Neural progenitor cell (in vitro differentiated cells): ENCODE measurements at regions not wholly inside any gene's neighbourhood (a gene's known extent, or its start where the extent isn't known, plus 50 kb on each side); places are given as distances from the start of the nearest gene placed in this dataset. TPM values are rescaled to one million over a fixed set of nuclear protein-coding genes. Genes with fewer than 3 reads are reported as not detected.
A peak's percentile ranks its signal among the peaks of the same experiment; 100 is the strongest.

Experiments
- DNase-seq: peaks from one replicate; pipeline ENCODE4 v3.0.0-alpha.2; 2016; ENCODE audit warnings: low spot score
- H2AFZ ChIP-seq: fragments of 200-600 bp; sonication (generic); replicated peaks from 2 replicates; pipeline ENCODE4 v1.6.1; 2016; ENCODE audit warnings: antibody characterized with exemption
- H3F3A ChIP-seq: fragments of 200-600 bp; sonication (generic); 2 replicates; pipeline ENCODE4 v1.6.1; 2016; ENCODE audit warnings: antibody characterized with exemption, low read depth
- H3K27ac ChIP-seq: fragments of 200-600 bp; sonication (generic); 2 replicates; pipeline ENCODE4 v1.5.1; 2016; ENCODE audit warnings: mild to moderate bottlenecking
- H3K27me3 ChIP-seq: fragments of 200-600 bp; sonication (generic); 2 replicates; pipeline ENCODE4 v1.6.1; 2016; ENCODE audit warnings: mild to moderate bottlenecking, moderate library complexity
- H3K36me3 ChIP-seq: fragments of 200-600 bp; sonication (generic); 2 replicates; pipeline ENCODE4 v1.5.1; 2016
- H3K4me1 ChIP-seq: fragments of 200-600 bp; sonication (generic); 2 replicates; pipeline ENCODE4 v1.6.1; 2016; ENCODE audit warnings: mixed run types
- H3K4me2 ChIP-seq: fragments of 200-600 bp; sonication (generic); 2 replicates; pipeline ENCODE4 v1.6.1; 2016
- H3K4me3 ChIP-seq: fragments of 200-600 bp; sonication (generic); 2 replicates; pipeline ENCODE4 v1.5.1; 2016
- H3K79me2 ChIP-seq: fragments of 200-600 bp; sonication (generic); 2 replicates; pipeline ENCODE4 v1.6.1; 2016; ENCODE audit warnings: low read depth
- H3K9ac ChIP-seq: fragments of 200-600 bp; sonication (generic); 2 replicates; pipeline ENCODE4 v1.6.1; 2016
- H3K9me3 ChIP-seq: fragments of 200-600 bp; sonication (generic); 2 replicates; pipeline ENCODE4 v1.5.1; 2016; ENCODE audit warnings: low read depth
- H4K20me1 ChIP-seq: fragments of 200-600 bp; sonication (generic); 2 replicates; pipeline ENCODE4 v1.6.1; 2016; ENCODE audit warnings: low read depth
- H3K27ac Mint-ChIP-seq: 3 replicates; pipeline ENCODE4 v1.8.0; 2021; ENCODE audit warnings: mixed read lengths
- H3K27me3 Mint-ChIP-seq: 2 replicates; pipeline ENCODE4 v1.8.0; 2022; ENCODE audit warnings: low read depth, mild to moderate bottlenecking, inconsistent platforms, moderate library complexity, mixed read lengths; ENCODE audit not compliant: insufficient read depth
- H3K36me3 Mint-ChIP-seq: 3 replicates; pipeline ENCODE4 v1.8.0; 2021; ENCODE audit warnings: mixed read lengths
- H3K4me1 Mint-ChIP-seq: 3 replicates; pipeline ENCODE4 v1.8.0; 2021; ENCODE audit warnings: mixed read lengths
- H3K4me3 Mint-ChIP-seq: 3 replicates; pipeline ENCODE4 v1.8.0; 2021; ENCODE audit warnings: mild to moderate bottlenecking, moderate library complexity, mixed read lengths
- H3K9me3 Mint-ChIP-seq: 3 replicates; pipeline ENCODE4 v1.8.0; 2020; ENCODE audit warnings: mixed read lengths
- EZH2 ChIP-seq: fragments of 200-600 bp; sonication (generic); IDR thresholded peaks from 2 replicates; pipeline ENCODE4 v1.6.1; 2017; ENCODE audit warnings: antibody characterized with exemption, mild to moderate bottlenecking, moderate library complexity
- EZH2phosphoT487 ChIP-seq: fragments of 200-600 bp; sonication (generic); IDR thresholded peaks from 2 replicates; pipeline ENCODE4 v1.6.1; 2017; ENCODE audit warnings: antibody characterized with exemption
- small RNA-seq: library from RNA; depleted of rRNA; stranded (forward); fragments of <200 nt; gene quantifications from one replicate; pipeline ENCODE3, GENCODE V24; 2015
- TF ChIP-seq, protein P1 (sequence below): fragments of 200-600 bp; sonication (generic); IDR thresholded peaks from 2 replicates; pipeline ENCODE4 v1.5.1; 2017; ENCODE audit warnings: antibody characterized with exemption, mild to moderate bottlenecking

DNA sequence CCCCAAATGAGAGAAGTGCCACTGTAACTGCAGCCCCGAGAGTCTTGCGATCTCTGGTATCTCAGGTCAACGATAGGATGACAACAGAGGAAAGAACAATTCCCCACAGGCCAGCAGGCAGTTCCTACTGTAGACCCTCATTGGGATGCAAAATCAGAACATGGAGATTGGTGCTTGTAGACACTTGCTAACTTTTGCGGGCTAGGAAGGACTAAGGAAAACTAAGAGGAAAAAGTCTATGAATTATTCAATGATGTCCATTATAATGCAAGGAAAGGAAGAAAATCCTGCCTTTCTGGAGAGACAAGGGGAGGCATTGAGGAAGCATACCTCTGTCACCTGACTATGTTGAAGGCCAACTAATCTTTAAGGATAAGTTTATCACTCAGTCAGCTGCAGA is 51.9 kb upstream of the CWC22 start:
- H3K9me3 Mint-ChIP-seq = peaks cover 15% of the 10 kb centered on the region
- H2AFZ ChIP-seq = no peak overlapping the region
- H3K36me3 Mint-ChIP-seq = no peaks in the 10 kb centered on the region
- H3K9me3 ChIP-seq = peaks cover 5% of the 10 kb centered on the region
- no peaks in the 10 kb centered on the region for H3K79me2 ChIP-seq
- TF ChIP-seq EZH2phosphoT487 (no peak), EZH2 (no peak)
- TF ChIP-seq, protein P1, sequence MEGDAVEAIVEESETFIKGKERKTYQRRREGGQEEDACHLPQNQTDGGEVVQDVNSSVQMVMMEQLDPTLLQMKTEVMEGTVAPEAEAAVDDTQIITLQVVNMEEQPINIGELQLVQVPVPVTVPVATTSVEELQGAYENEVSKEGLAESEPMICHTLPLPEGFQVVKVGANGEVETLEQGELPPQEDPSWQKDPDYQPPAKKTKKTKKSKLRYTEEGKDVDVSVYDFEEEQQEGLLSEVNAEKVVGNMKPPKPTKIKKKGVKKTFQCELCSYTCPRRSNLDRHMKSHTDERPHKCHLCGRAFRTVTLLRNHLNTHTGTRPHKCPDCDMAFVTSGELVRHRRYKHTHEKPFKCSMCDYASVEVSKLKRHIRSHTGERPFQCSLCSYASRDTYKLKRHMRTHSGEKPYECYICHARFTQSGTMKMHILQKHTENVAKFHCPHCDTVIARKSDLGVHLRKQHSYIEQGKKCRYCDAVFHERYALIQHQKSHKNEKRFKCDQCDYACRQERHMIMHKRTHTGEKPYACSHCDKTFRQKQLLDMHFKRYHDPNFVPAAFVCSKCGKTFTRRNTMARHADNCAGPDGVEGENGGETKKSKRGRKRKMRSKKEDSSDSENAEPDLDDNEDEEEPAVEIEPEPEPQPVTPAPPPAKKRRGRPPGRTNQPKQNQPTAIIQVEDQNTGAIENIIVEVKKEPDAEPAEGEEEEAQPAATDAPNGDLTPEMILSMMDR = no peak
- H3K36me3 ChIP-seq = no peaks in the 10 kb centered on the region
- no peaks in the 10 kb centered on the region for H4K20me1 ChIP-seq
- H3K4me2 ChIP-seq = no peak overlapping the region
- H3K27me3 Mint-ChIP-seq = peaks cover 3% of the 10 kb centered on the region
- DNase-seq = no peak
- peaks cover 13% of the 10 kb centered on the region for H3K4me1 Mint-ChIP-seq
- H3K27me3 ChIP-seq = no peaks in the 10 kb centered on the region
- H3K27ac ChIP-seq = peak overlapping the region; percentile 100
- H3K9ac ChIP-seq = no peak overlapping the region
- H3K27ac Mint-ChIP-seq = peak overlapping the region; percentile 15
- H3K4me3 Mint-ChIP-seq = no peak overlapping the region
- peaks cover 55% of the 10 kb centered on the region for H3F3A ChIP-seq
- H3K4me3 ChIP-seq = no peak overlapping the region
- peaks cover 40% of the 10 kb centered on the region for H3K4me1 ChIP-seq

DNA sequence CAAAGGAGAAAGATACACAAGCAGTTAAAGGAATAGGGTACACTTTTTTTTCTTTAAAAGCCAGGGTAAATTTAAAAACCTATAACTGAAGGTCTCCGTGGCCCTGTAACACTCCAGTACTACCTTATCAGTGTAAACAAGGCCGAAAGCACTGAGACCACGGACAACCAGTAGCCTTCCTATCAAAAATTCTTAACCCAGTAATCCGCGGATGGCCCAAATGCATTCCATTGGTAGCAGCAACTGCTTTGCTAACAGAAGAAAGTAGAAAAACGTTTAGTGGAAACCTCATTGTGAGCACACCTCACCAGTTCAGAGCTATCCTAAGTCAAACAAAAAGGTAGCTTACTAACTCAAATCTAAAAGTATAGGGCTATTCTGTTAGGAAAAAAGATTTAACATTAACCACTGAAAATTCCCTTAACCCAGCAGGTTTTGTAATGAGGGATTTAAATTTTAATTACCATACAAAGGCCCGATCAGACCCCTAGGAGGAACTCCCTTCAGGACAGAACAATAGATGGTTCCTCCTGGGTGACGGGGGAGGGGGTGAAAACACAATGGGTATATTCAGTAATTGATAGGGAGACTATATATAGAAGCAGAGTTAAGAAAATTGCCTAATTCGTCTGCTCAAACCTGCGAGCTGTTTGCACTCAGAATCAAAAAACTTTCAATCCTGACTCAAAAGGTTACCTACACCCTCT is 50.8 kb upstream of the CWC22 start:
- peak overlapping the region; percentile 26 for H3K27ac Mint-ChIP-seq
- H3K4me2 ChIP-seq = peak overlapping the region; percentile 73

More for the DNA sequence above, 50.8 kb upstream of the CWC22 start:
- Histone ChIP-seq H3K4me1 (peaks cover 40% of the 10 kb centered on the region), H3K27me3 (no peaks in the 10 kb centered on the region), H3K27ac (peak overlapping the region; percentile 100), H3K79me2 (no peaks in the 10 kb centered on the region), H2AFZ (no peak overlapping the region), H4K20me1 (no peaks in the 10 kb centered on the region), H3K9me3 (peaks cover 6% of the 10 kb centered on the region), H3F3A (peaks cover 55% of the 10 kb centered on the region), H3K36me3 (no peaks in the 10 kb centered on the region), H3K4me3 (peak overlapping the region; percentile 28), H3K9ac (peak overlapping the region; percentile 90)
- H3K9me3 Mint-ChIP-seq = peaks cover 22% of the 10 kb centered on the region
- TF ChIP-seq EZH2 (no peak), EZH2phosphoT487 (peak; percentile 23)
- TF ChIP-seq, protein P1 = no peak
- DNase-seq = peak; percentile 77
- no peak overlapping the region for H3K4me3 Mint-ChIP-seq
- peaks cover 13% of the 10 kb centered on the region for H3K4me1 Mint-ChIP-seq
- no peaks in the 10 kb centered on the region for H3K36me3 Mint-ChIP-seq
- peaks cover 3% of the 10 kb centered on the region for H3K27me3 Mint-ChIP-seq

Small RNA genes in the stretch of these regions (small RNA-seq; reads per million reads assigned to genes)
- not detected for gene AC012669.1
